Ectodermal cell (in vitro differentiated cells): ENCODE measurements at regions not wholly inside any gene's neighbourhood (a gene's known extent, or its start where the extent isn't known, plus 50 kb on each side); places are given as distances from the start of the nearest gene placed in this dataset.
"Not testable (repeated sequence)": the region's sequence is repeated elsewhere in the genome, so short reads cannot be mapped to it uniquely, and the experiment has no call there.

Experiments
- H3K27ac ChIP-seq: 2 replicates; pipeline ENCODE4 v1.7.0; 2013; ENCODE audit warnings: mild to moderate bottlenecking, low read depth, low read length; ENCODE audit not compliant: insufficient read depth, poor library complexity, severe bottlenecking
- H3K27me3 ChIP-seq: 2 replicates; pipeline ENCODE4 v1.7.0; 2013; ENCODE audit warnings: mild to moderate bottlenecking, low read length; ENCODE audit not compliant: insufficient read depth, control insufficient read depth, poor library complexity, severe bottlenecking
- H3K36me3 ChIP-seq: one replicate; pipeline ENCODE4 v1.7.0; 2013; ENCODE audit warnings: low read length; ENCODE audit not compliant: control insufficient read depth, insufficient read depth
- H3K4me1 ChIP-seq: one replicate; pipeline ENCODE4 v1.7.0; 2013; ENCODE audit warnings: low read length; ENCODE audit not compliant: control insufficient read depth, insufficient read depth
- H3K4me3 ChIP-seq: 2 replicates; pipeline ENCODE4 v1.7.0; 2013; ENCODE audit warnings: low read depth, low read length, control low read depth; ENCODE audit not compliant: insufficient read depth
- H3K9me3 ChIP-seq: 2 replicates; pipeline ENCODE4 v1.7.0; 2013; ENCODE audit warnings: mild to moderate bottlenecking, low read length, moderate library complexity; ENCODE audit not compliant: control insufficient read depth
- WGBS, 2 experiments: methylation state at CpG; one replicate each; pipeline ENCODE4 v1.1.7; 2013; ENCODE audit warnings: missing lambda C conversion rate in 2 of 2; 5-methylcytosine and 5-hydroxymethylcytosine counted together

DNA sequence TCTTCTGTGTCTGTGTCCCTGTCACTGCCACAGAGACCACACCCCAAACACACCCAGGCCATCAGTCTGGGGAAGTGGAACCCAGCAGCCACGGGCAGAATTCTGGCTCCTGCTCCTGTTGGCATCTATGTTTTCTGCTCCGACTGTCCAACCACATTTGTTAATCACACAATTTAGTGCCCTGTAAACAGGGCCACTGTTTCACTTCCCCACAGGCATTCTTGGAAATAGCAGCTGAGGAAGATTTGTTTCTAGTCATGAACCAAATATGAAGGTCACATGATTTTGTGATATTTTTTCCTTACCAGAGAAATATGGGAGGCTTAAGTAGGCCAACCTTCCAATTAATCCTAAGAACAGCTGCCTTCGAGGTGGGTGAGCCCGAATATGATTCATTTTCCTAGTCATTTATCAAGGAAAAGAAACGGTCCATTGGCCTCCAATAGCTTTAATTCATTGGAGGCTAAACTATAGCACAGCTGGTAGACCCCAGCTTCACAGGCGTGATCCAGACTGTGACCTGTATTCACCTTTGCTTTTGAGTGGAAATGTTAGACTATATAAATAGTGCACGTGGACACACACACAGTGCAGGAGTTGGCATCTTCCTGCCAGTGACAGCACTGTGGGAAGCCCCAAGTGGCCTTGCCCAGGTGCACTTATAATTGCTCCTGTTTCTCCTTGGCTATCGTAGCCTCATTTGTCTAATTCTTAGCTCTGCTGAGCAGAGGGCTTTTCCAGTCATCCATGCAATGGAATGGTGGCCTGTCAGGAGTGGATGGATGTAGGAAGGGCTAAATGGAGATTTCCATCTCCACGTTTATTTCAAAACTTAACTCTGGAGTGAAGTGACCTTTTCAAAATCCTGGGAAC is 267.9 kb downstream of the LPIN1 start:
- Histone ChIP-seq H3K4me1 (no peaks in the 10 kb centered on the region), H3K36me3 (no peaks in the 10 kb centered on the region), H3K27me3 (no peaks in the 10 kb centered on the region), H3K9me3 (no peaks in the 10 kb centered on the region), H3K27ac (no peak overlapping the region), H3K4me3 (no peak overlapping the region)
- WGBS, 2 experiments: 95 to 96% methylated on average over 9 of the region's 9 CpGs

- Histone ChIP-seq H3K27me3 (no peaks in the 10 kb centered on the region), H3K4me3 (no peak overlapping the region), H3K27ac (no peak overlapping the region), H3K36me3 (no peaks in the 10 kb centered on the region), H3K4me1 (no peaks in the 10 kb centered on the region), H3K9me3 (peaks cover 7% of the 10 kb centered on the region)
- WGBS, 2 experiments: 95% methylated on average over 11 of the region's 11 CpGs
Measured at GRCh38 chr2:12017499-12018157, 271.2 kb downstream of the LPIN1 start.

DNA sequence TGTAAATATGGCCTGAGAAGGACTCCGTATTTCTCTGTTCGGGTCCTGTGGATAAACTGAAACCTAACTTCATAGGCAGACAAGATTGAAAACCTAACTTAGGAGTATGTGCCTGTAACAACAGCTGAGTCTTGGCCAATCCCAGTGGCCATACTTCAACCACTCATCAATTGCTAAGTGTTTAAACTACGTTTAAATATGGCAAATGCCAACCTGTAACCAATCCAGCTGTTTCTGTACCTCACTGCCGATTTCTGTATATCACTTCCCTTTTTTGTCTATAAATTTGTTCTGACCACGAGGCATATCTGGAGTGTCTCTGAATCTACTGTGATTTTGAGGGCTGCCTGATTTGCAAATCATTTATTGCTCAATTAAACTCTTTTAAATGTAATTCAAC is 272.3 kb downstream of the LPIN1 start:
- H3K9me3 ChIP-seq, H3K36me3 ChIP-seq, H3K27ac ChIP-seq, H3K4me3 ChIP-seq, H3K4me1 ChIP-seq, H3K27me3 ChIP-seq: not testable (repeated sequence)
- 90 to 92% methylated on average over 5 of the region's 5 CpGs for WGBS, 2 experiments

GRCh38 chr2:12020833-12021469 is 274.5 kb downstream of the LPIN1 start:
- no peak overlapping the region for H3K27ac ChIP-seq
- no peak overlapping the region for H3K4me3 ChIP-seq
- WGBS, 2 experiments: 93 to 97% methylated on average over 3 of the region's 3 CpGs
- no peaks in the 10 kb centered on the region for H3K4me1 ChIP-seq
- H3K27me3 ChIP-seq: no peaks in the 10 kb centered on the region
- no peaks in the 10 kb centered on the region for H3K36me3 ChIP-seq
- H3K9me3 ChIP-seq: peaks cover 7% of the 10 kb centered on the region

- not testable (repeated sequence) for H3K4me3 ChIP-seq, H3K4me1 ChIP-seq, H3K9me3 ChIP-seq, H3K27me3 ChIP-seq, H3K27ac ChIP-seq, H3K36me3 ChIP-seq
- 77 to 84% methylated on average over 5 of the region's 5 CpGs for WGBS, 2 experiments
Measured at GRCh38 chr2:12024197-12024907, 277.9 kb downstream of the LPIN1 start.

- Histone ChIP-seq H3K36me3 (no peaks in the 10 kb centered on the region), H3K27me3 (no peaks in the 10 kb centered on the region), H3K9me3 (no peaks in the 10 kb centered on the region), H3K27ac (no peak overlapping the region), H3K4me3 (no peak overlapping the region), H3K4me1 (no peaks in the 10 kb centered on the region)
- 93 to 95% methylated on average over 2 of the region's 2 CpGs for WGBS, 2 experiments
Measured at GRCh38 chr2:12027136-12027535, 280.7 kb downstream of the LPIN1 start.

DNA sequence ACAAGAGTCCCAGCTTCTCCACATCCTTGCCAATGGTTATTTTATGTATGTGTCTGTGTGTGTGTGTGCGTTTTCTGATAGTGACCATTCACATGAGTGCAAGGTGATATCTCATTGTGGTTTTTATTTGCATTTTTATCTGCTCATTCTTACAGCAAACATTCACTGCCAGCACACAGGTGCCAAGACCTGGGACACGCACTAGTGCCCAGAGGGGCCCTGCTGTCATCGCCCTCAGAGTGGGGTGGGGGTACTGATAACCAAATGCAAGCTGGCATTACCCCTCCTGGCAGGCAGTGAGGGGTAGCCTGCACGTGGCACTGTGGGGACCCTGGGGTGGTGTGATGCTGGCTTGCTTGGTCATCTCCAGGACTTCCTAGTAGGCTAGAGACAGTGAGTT is 285.4 kb downstream of the LPIN1 start:
- H3K9me3 ChIP-seq: no peaks in the 10 kb centered on the region
- no peaks in the 10 kb centered on the region for H3K27me3 ChIP-seq
- no peaks in the 10 kb centered on the region for H3K36me3 ChIP-seq
- peaks cover 4% of the 10 kb centered on the region for H3K4me1 ChIP-seq
- H3K4me3 ChIP-seq: no peak overlapping the region
- H3K27ac ChIP-seq: no peak overlapping the region
- WGBS, 2 experiments: 89 to 91% methylated on average over 3 to 4 of the region's 4 CpGs

DNA sequence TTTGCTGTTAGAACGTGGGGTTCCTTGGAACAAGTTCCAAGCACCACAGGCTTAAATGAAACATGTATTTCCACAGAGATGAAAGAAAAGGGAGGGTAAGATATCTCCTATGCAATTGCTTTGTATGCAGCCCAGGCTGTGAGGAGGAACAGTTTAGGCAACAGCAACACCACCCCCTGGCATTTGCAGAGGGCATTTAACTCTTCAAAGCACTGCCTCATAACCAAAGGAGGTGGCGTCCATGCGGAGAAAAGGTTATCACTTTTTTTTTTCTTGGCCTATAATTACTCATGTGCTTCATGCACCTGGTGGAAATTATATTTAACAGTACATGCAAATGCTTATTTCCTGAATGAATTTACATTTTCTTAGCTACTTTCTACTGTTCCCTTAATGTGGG is 286.0 kb downstream of the LPIN1 start:
- no peak overlapping the region for H3K27ac ChIP-seq
- H3K9me3 ChIP-seq: no peaks in the 10 kb centered on the region
- no peaks in the 10 kb centered on the region for H3K36me3 ChIP-seq
- 85 to 91% methylated on average over 3 of the region's 3 CpGs for WGBS, 2 experiments
- H3K4me1 ChIP-seq: peaks cover 4% of the 10 kb centered on the region
- no peak overlapping the region for H3K4me3 ChIP-seq
- H3K27me3 ChIP-seq: no peaks in the 10 kb centered on the region

- no peak overlapping the region for H3K27ac ChIP-seq
- H3K36me3 ChIP-seq: no peaks in the 10 kb centered on the region
- H3K27me3 ChIP-seq: no peaks in the 10 kb centered on the region
- peaks cover 4% of the 10 kb centered on the region for H3K4me1 ChIP-seq
- no peak overlapping the region for H3K4me3 ChIP-seq
- 91% methylated on average over 2 of the region's 2 CpGs for WGBS, 2 experiments
- no peaks in the 10 kb centered on the region for H3K9me3 ChIP-seq
Measured at GRCh38 chr2:12032975-12033374, 286.5 kb downstream of the LPIN1 start.

DNA sequence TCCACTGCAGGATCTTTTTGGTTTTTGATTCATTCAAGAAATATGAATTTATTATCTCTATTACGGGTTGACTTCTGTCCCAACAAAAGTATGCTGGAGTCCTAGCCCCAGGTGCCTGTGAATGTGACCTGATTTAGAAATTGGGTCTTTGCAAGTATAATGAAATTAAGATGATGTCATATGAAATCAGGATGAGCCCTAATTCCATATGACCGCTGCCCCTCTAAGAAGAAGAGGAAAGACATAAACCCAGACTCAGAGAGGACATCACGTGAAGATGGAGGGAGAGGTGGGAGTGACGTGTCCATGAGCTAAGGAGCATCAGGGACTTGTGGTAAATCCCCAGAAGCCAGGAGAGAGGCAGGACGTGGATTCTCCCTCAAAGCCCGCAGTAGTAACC is 287.1 kb downstream of the LPIN1 start:
- WGBS, 2 experiments: 95 to 97% methylated on average over 6 of the region's 6 CpGs
- no peaks in the 10 kb centered on the region for H3K9me3 ChIP-seq
- H3K27ac ChIP-seq: no peak overlapping the region
- H3K4me1 ChIP-seq: peaks cover 4% of the 10 kb centered on the region
- no peaks in the 10 kb centered on the region for H3K36me3 ChIP-seq
- no peaks in the 10 kb centered on the region for H3K27me3 ChIP-seq
- H3K4me3 ChIP-seq: no peak overlapping the region
